ENCODE measurements at regions not wholly inside any gene's neighbourhood (a gene's known extent, or its start where the extent isn't known, plus 50 kb on each side); places are given as distances from the start of the nearest gene placed in this dataset.

DNA sequence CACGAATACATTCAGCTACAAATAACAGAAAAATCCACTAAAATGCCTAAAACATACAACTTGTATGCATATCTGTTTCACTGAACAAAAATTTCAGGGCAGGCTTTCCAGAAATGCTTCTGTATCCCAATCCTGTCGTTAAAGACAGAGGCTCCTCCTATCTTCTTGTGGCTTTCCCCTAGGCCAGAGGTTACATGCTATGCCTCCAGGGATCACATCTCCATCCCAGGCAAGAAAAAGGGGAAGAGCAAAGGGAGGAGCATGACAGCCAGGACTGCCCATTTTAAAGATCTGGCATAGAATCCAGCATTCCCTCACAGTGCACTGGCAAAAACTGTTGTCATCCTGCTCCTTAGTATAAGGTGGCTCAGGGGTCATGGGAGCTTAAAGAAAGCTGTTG is 268.7 kb upstream of the SETBP1 start:
- no peak for TF ChIP-seq POLR2A (IDR thresholded peaks at IDR 0.05)
- TF ChIP-seq, protein P1, sequence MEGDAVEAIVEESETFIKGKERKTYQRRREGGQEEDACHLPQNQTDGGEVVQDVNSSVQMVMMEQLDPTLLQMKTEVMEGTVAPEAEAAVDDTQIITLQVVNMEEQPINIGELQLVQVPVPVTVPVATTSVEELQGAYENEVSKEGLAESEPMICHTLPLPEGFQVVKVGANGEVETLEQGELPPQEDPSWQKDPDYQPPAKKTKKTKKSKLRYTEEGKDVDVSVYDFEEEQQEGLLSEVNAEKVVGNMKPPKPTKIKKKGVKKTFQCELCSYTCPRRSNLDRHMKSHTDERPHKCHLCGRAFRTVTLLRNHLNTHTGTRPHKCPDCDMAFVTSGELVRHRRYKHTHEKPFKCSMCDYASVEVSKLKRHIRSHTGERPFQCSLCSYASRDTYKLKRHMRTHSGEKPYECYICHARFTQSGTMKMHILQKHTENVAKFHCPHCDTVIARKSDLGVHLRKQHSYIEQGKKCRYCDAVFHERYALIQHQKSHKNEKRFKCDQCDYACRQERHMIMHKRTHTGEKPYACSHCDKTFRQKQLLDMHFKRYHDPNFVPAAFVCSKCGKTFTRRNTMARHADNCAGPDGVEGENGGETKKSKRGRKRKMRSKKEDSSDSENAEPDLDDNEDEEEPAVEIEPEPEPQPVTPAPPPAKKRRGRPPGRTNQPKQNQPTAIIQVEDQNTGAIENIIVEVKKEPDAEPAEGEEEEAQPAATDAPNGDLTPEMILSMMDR (IDR thresholded peaks at IDR 0.05) = no peak
